ENCODE measurements at regions not wholly inside any gene's neighbourhood (a gene's known extent, or its start where the extent isn't known, plus 50 kb on each side); places are given as distances from the start of the nearest gene placed in this dataset.

DNA sequence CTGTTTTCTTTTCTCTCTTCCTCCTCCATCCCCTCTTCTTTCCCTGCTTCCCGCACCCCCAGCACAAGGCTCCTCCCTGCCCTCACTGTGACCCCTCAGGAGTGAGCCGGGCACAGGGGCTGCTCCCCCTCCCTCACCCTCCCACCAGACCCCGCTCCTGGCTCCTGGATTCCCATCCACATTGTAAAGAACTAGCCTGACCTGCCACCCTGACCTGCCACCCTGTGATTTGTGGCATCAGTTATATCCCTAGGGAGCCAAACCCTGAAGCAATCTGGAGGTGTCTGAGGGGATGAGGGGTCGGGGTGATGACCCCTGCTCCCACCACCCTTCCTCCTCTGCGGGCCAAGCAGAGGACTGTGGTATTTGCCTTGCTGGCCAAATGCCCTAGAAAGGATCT, 98.0 kb upstream of the LHX1 start:
- TF ChIP-seq ZNF70 (CRISPR knock-in tag; IDR thresholded peaks at IDR 0.05) (no peak), ZFP3 (CRISPR knock-in tag; IDR thresholded peaks at IDR 0.05) (no peak), ZNF8 (CRISPR knock-in tag; IDR thresholded peaks at IDR 0.05) (no peak)
- TF ChIP-seq, protein P1, sequence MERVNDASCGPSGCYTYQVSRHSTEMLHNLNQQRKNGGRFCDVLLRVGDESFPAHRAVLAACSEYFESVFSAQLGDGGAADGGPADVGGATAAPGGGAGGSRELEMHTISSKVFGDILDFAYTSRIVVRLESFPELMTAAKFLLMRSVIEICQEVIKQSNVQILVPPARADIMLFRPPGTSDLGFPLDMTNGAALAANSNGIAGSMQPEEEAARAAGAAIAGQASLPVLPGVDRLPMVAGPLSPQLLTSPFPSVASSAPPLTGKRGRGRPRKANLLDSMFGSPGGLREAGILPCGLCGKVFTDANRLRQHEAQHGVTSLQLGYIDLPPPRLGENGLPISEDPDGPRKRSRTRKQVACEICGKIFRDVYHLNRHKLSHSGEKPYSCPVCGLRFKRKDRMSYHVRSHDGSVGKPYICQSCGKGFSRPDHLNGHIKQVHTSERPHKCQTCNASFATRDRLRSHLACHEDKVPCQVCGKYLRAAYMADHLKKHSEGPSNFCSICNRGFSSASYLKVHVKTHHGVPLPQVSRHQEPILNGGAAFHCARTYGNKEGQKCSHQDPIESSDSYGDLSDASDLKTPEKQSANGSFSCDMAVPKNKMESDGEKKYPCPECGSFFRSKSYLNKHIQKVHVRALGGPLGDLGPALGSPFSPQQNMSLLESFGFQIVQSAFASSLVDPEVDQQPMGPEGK (CRISPR knock-in tag; IDR thresholded peaks at IDR 0.05; ENCODE audit: borderline replicate concordance): no peak
